DND-41 (cell line): ENCODE measurements at regions not wholly inside any gene's neighbourhood (a gene's known extent, or its start where the extent isn't known, plus 50 kb on each side); places are given as distances from the start of the nearest gene placed in this dataset.

Experiments used
- ATAC-seq: fragments of 200-7000 bp; cut with Tn5 transposase; 3 replicates; pipeline ENCODE4 v1.9.1; 2021; ENCODE audit warnings: low read depth; ENCODE audit not compliant: insufficient read depth
- DNase-seq: peaks from one replicate; pipeline ENCODE4 v3.0.0-alpha.2; 2020
- H2AFZ ChIP-seq: 2 replicates; pipeline ENCODE4 v1.6.0; 2012; ENCODE audit warnings: low read depth, low read length
- H3K27ac ChIP-seq: 2 replicates; pipeline ENCODE4 v1.5.1; 2012; ENCODE audit warnings: low read length, inconsistent platforms
- H3K27me3 ChIP-seq: fragments of 200-600 bp; sonication (generic); 2 replicates; pipeline ENCODE4 v1.6.0; 2012; ENCODE audit warnings: low read length, mild to moderate bottlenecking, inconsistent platforms; ENCODE audit not compliant: insufficient read depth, poor library complexity
- H3K36me3 ChIP-seq: 2 replicates; pipeline ENCODE4 v1.5.1; 2012; ENCODE audit warnings: low read length, inconsistent platforms; ENCODE audit not compliant: insufficient read depth
- H3K4me1 ChIP-seq: 2 replicates; pipeline ENCODE4 v1.5.1; 2012; ENCODE audit warnings: mild to moderate bottlenecking, low read length; ENCODE audit not compliant: insufficient read depth
- H3K4me2 ChIP-seq: 2 replicates; pipeline ENCODE4 v1.6.0; 2012; ENCODE audit warnings: mild to moderate bottlenecking, moderate library complexity, low read length, inconsistent platforms; ENCODE audit not compliant: insufficient read depth
- H3K4me3 ChIP-seq, 2 experiments: fragments of 200-600 bp in 1 of 2; shearing (Covaris generic) in 1 of 2; 2 replicates each; pipeline ENCODE4 v1.5.1; 2012 to 2016; ENCODE audit warnings: inconsistent platforms in 2 of 2, low read length in 2 of 2, mild to moderate bottlenecking in 2 of 2, low read depth in 1 of 2, moderate library complexity in 1 of 2
- H3K79me2 ChIP-seq: 2 replicates; pipeline ENCODE4 v1.6.0; 2012; ENCODE audit warnings: low read length, inconsistent platforms; ENCODE audit not compliant: insufficient read depth
- H3K9ac ChIP-seq: 2 replicates; pipeline ENCODE4 v1.6.0; 2012; ENCODE audit warnings: low read depth, mild to moderate bottlenecking, inconsistent platforms, low read length, moderate library complexity
- H3K9me3 ChIP-seq: 2 replicates; pipeline ENCODE4 v1.5.1; 2012; ENCODE audit warnings: low read length, moderate library complexity, mild to moderate bottlenecking, inconsistent platforms; ENCODE audit not compliant: insufficient read depth, severe bottlenecking
- H4K20me1 ChIP-seq: 2 replicates; pipeline ENCODE4 v1.6.0; 2012; ENCODE audit warnings: low read length; ENCODE audit not compliant: insufficient read depth
- EZH2 ChIP-seq: IDR thresholded peaks from 3 replicates; pipeline ENCODE4 v1.6.1; 2012; ENCODE audit warnings: borderline replicate concordance, low read depth, mild to moderate bottlenecking, moderate library complexity, low read length, inconsistent platforms; ENCODE audit not compliant: severe bottlenecking
- TF ChIP-seq, protein P1 (sequence below): IDR thresholded peaks from 2 replicates; pipeline ENCODE4 v1.5.1; 2012; ENCODE audit warnings: borderline replicate concordance, low read length, moderate library complexity, mild to moderate bottlenecking; ENCODE audit not compliant: poor library complexity, severe bottlenecking; ENCODE audit errors: extremely low read depth

DNA sequence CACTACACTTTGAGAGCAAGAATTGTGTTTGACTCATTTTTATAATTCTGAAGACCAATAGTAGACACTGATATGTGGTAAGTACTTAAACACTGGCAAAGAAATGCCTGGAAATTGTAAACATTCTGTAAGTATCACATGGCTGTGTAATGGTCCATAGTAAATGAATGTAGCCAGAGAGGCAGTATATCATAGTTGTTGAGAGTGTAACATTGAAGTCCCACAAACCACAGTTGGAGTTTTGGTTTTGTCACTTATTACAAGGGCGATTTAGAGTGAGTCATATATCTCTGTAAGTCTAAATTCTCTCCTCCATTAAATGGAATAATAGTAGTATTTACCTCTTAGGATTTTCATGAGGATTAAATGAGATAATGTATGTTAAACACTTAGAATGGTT is 181.1 kb upstream of the MEF2C start:
- no peaks in the 10 kb centered on the region for H3K27me3 ChIP-seq
- no peaks in the 10 kb centered on the region for H4K20me1 ChIP-seq
- no peak overlapping the region for H3K27ac ChIP-seq
- ATAC-seq (no peak), DNase-seq (no peak)
- H2AFZ ChIP-seq = no peak overlapping the region
- H3K4me1 ChIP-seq = no peaks in the 10 kb centered on the region
- H3K4me2 ChIP-seq = no peak overlapping the region
- no peak for TF ChIP-seq EZH2
- TF ChIP-seq, protein P1, sequence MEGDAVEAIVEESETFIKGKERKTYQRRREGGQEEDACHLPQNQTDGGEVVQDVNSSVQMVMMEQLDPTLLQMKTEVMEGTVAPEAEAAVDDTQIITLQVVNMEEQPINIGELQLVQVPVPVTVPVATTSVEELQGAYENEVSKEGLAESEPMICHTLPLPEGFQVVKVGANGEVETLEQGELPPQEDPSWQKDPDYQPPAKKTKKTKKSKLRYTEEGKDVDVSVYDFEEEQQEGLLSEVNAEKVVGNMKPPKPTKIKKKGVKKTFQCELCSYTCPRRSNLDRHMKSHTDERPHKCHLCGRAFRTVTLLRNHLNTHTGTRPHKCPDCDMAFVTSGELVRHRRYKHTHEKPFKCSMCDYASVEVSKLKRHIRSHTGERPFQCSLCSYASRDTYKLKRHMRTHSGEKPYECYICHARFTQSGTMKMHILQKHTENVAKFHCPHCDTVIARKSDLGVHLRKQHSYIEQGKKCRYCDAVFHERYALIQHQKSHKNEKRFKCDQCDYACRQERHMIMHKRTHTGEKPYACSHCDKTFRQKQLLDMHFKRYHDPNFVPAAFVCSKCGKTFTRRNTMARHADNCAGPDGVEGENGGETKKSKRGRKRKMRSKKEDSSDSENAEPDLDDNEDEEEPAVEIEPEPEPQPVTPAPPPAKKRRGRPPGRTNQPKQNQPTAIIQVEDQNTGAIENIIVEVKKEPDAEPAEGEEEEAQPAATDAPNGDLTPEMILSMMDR = no peak
- H3K79me2 ChIP-seq = no peaks in the 10 kb centered on the region
- H3K4me3 ChIP-seq = no peak overlapping the region
- no peaks in the 10 kb centered on the region for H3K9me3 ChIP-seq
- H3K9ac ChIP-seq = no peak overlapping the region
- H3K36me3 ChIP-seq = no peaks in the 10 kb centered on the region

DNA sequence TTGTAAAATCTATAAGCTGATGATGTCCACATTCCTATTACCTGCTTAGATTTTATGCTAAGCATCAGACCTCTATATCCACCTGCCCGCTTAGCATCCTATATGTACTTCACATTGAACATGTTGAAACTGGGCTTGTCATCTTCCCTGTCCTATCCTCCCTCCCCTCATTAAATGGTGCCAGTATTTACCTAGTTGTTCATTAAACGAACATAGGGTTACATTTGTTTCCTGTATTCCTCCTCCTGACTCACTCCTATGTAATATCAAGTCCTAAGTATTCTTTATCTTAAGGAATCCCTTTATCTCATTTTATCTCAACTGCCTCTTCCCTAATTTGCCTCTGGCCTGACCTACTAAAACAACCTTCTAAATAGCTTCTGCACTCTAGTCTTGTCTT is 177.8 kb upstream of the MEF2C start:
- no peaks in the 10 kb centered on the region for H3K79me2 ChIP-seq
- H3K36me3 ChIP-seq = no peaks in the 10 kb centered on the region
- TF ChIP-seq, protein P1 = no peak
- no peak for TF ChIP-seq EZH2
- ATAC-seq (no peak), DNase-seq (no peak)
- no peak overlapping the region for H3K4me2 ChIP-seq
- no peaks in the 10 kb centered on the region for H3K9me3 ChIP-seq
- H2AFZ ChIP-seq = no peak overlapping the region
- no peak overlapping the region for H3K27ac ChIP-seq
- H3K4me1 ChIP-seq = no peaks in the 10 kb centered on the region
- H3K27me3 ChIP-seq = no peaks in the 10 kb centered on the region
- no peak overlapping the region for H3K9ac ChIP-seq
- no peak overlapping the region for H3K4me3 ChIP-seq
- H4K20me1 ChIP-seq = no peaks in the 10 kb centered on the region

DNA sequence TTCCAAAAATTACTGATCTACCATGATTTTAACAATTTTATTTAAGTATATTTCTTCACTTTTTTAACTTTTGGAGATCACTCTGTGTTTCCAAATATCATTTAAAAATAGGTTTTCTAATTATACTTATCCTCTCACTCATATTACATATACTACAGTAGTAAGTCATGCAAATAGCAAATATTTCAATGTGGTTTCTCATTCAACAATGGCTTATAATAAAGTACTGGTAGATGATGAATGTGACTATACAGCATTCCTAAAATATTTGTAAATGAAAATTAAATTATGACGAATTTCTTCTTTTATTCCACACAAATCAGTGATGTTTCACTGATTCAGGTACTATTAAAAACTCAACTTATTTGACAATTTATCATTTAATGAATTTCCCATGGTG is 176.3 kb upstream of the MEF2C start:
- Histone ChIP-seq H3K9me3 (no peaks in the 10 kb centered on the region), H4K20me1 (no peaks in the 10 kb centered on the region), H3K4me2 (no peak overlapping the region), H3K27me3 (no peaks in the 10 kb centered on the region), H3K36me3 (no peaks in the 10 kb centered on the region), H2AFZ (no peak overlapping the region), H3K27ac (no peak overlapping the region), H3K4me3 (no peak overlapping the region), H3K9ac (no peak overlapping the region), H3K79me2 (no peaks in the 10 kb centered on the region), H3K4me1 (no peaks in the 10 kb centered on the region)
- DNase-seq = no peak
- no peak for ATAC-seq
- TF ChIP-seq, protein P1 = no peak
- no peak for TF ChIP-seq EZH2

DNA sequence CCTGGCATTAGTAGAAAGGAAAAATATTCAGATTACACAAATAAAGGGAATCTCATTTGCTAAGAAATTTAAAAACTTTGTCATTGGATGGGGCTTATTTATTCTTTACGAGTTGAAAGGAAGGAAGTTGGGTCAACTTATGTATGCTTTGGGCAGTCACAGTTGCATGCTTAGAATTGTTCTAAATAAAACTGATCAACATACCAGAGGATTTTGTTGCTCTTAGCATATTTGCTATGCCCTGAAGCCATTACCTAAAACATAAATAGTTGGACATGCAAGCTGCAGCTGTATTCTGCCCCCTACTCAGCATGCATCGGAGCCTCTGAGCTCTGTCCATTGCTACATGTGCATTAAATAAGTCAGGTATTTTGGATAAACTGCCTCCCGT is 172.7 kb upstream of the MEF2C start:
- H2AFZ ChIP-seq = no peak overlapping the region
- H3K4me2 ChIP-seq = no peak overlapping the region
- ATAC-seq (no peak), DNase-seq (no peak)
- H3K27me3 ChIP-seq = no peaks in the 10 kb centered on the region
- no peaks in the 10 kb centered on the region for H3K9me3 ChIP-seq
- TF ChIP-seq, protein P1 = no peak
- TF ChIP-seq EZH2 = no peak
- no peak overlapping the region for H3K27ac ChIP-seq
- no peaks in the 10 kb centered on the region for H3K79me2 ChIP-seq
- H3K36me3 ChIP-seq = no peaks in the 10 kb centered on the region
- no peak overlapping the region for H3K4me3 ChIP-seq
- H4K20me1 ChIP-seq = no peaks in the 10 kb centered on the region
- no peak overlapping the region for H3K9ac ChIP-seq
- no peaks in the 10 kb centered on the region for H3K4me1 ChIP-seq
